ENCODE measurements at regions not wholly inside any gene's neighbourhood (a gene's known extent, or its start where the extent isn't known, plus 50 kb on each side); places are given as distances from the start of the nearest gene placed in this dataset.

GRCh38 chr7:115879171-115879570 is 151.4 kb downstream of the TFEC start:
- TF ChIP-seq CTCF (IDR thresholded peaks at IDR 0.05; ENCODE audit: low read depth, low read length, poor library complexity, severe bottlenecking): no peak
- no peak for TF ChIP-seq EZH2phosphoT487 (IDR thresholded peaks at IDR 0.05; ENCODE audit: borderline replicate concordance, low read length)
